PC-9 (cell line): ENCODE measurements at regions not wholly inside any gene's neighbourhood (a gene's known extent, or its start where the extent isn't known, plus 50 kb on each side); places are given as distances from the start of the nearest gene placed in this dataset.

Source experiments
- CTCF ChIP-seq: fragments of 200-600 bp; sonication (generic); conservative IDR thresholded peaks from 2 replicates; pipeline ENCODE4 v1.6.1; 2017; ENCODE audit warnings: mixed run types, antibody characterized with exemption, mild to moderate bottlenecking, moderate library complexity
- EZH2 ChIP-seq: fragments of 200-600 bp; sonication (generic); IDR thresholded peaks from 2 replicates; pipeline ENCODE4 v1.8.0; 2017; ENCODE audit warnings: antibody characterized with exemption, low read depth

- TF ChIP-seq CTCF (no peak), EZH2 (no peak)
Observed at GRCh38 chr16:72551649-72552048, 379.7 kb upstream of the PMFBP1 start.
